ENCODE measurements at regions not wholly inside any gene's neighbourhood (a gene's known extent, or its start where the extent isn't known, plus 50 kb on each side); places are given as distances from the start of the nearest gene placed in this dataset.

DNA sequence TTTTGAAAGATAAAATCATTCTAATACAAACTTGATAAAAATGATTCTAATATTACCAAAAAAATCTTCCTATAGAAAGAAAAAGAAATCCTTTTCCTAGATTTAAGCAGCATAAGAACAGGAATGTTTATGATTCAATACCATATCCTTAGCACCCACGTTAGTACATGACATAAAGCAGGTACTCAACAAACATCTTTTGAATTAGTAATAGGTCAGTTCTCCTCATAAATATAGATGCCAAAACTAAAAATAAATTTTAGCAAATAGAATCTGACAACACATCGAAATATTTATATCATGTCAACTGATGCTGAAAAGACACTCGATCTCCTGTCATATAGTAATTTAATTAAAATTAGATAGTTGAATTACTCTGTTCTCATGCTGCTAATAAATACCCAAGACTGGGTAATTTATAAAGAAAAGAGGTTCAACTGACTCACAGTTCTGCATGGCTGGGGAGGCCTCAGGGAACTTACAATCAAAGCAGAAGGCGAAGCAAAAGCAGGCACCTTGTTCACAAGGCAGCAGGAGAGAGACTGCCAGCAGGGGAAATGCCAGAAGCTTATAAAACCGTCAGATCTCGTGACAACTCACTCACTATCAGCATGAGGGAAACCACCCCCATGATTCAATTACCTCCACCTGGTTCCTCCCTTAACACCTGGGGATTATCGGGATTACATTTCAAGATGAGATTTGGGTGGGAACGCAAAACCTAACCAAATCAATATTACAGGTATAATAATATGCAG lies 191.8 kb downstream of the HTR7 start:
- Mint-ChIP-seq H3K27ac (no peak overlapping the region), H3K36me3 (ENCODE audit: low read depth) (no peaks in the 10 kb centered on the region), H3K4me1 (no peaks in the 10 kb centered on the region), H3K27me3 (peaks cover 4% of the 10 kb centered on the region), H3K4me3 (no peak overlapping the region), H3K9me3 (no peaks in the 10 kb centered on the region)
- no peak for DNase-seq
- ATAC-seq = no peak

DNA sequence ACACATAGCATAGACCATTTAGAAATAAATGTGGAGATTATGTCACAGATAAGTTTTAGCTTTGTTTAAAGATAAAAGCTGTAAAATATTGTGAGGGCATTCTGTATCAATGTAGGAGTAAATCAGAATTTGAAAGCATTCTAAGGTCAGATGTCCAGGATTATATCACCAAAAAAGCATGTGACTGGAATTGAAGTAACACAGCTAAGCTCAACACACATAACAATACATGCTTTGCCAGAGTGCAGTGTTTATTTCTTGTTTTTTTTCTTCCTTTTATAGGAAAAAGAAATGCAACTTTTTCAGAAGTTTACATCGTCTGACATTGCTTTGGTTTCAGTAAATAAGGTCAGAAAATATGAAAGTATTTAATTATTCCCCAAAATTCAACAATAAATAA lies 183.4 kb downstream of the HTR7 start:
- Mint-ChIP-seq H3K9me3 (no peaks in the 10 kb centered on the region), H3K36me3 (ENCODE audit: low read depth) (no peaks in the 10 kb centered on the region), H3K27ac (no peak overlapping the region), H3K4me3 (no peak overlapping the region), H3K4me1 (no peaks in the 10 kb centered on the region), H3K27me3 (peaks cover 6% of the 10 kb centered on the region)
- DNase-seq (no peak), ATAC-seq (no peak)

DNA sequence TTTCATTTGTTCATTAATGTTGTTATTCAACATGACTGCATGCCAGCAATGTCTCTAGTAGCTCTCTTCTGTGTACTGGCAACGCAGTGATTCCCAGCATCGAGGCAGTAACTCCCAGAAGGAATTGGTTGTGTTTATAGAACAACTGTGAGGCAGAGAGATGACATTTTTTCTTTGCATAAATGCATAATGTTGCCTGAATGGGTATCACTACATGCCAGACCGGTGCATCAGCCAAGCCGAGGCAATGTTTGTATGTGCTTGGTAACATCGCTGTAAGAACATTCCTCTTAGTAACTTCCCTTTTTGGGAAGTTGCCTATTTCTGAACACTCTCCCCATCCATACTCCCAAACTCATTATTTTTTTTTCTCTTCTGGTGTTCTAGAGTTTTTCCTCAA lies 182.9 kb downstream of the HTR7 start:
- H3K27ac Mint-ChIP-seq = no peak overlapping the region
- H3K27me3 Mint-ChIP-seq = peaks cover 6% of the 10 kb centered on the region
- H3K9me3 Mint-ChIP-seq = no peaks in the 10 kb centered on the region
- no peaks in the 10 kb centered on the region for H3K36me3 Mint-ChIP-seq (ENCODE audit: low read depth)
- H3K4me3 Mint-ChIP-seq = no peak overlapping the region
- DNase-seq (no peak), ATAC-seq (no peak)
- H3K4me1 Mint-ChIP-seq = no peaks in the 10 kb centered on the region

DNA sequence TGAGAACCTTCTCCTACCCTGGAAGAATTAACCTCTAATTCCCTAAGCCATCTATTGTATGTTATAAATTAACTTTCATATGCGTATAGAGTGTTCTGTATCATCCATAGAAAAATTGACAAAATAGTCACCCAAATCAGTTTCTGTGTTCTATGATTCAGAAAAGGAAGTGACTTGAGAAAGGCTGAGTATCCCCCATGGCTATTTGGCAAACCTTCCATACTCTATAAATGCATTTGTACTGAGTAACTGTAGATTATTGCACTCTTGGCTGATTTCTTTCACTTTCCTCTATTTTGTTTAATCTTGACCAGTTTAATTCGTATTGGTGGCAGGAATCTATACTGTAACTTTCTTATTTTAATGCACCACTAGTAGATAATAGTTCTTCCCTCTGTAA lies 182.2 kb downstream of the HTR7 start:
- no peak for DNase-seq
- no peaks in the 10 kb centered on the region for H3K36me3 Mint-ChIP-seq (ENCODE audit: low read depth)
- no peak overlapping the region for H3K27ac Mint-ChIP-seq
- peaks cover 6% of the 10 kb centered on the region for H3K27me3 Mint-ChIP-seq
- ATAC-seq = no peak
- no peaks in the 10 kb centered on the region for H3K9me3 Mint-ChIP-seq
- no peaks in the 10 kb centered on the region for H3K4me1 Mint-ChIP-seq
- no peak overlapping the region for H3K4me3 Mint-ChIP-seq

Measured in activated naive CD8-positive, alpha-beta T cell treated with anti-CD3 and anti-CD28 coated beads, Interleukin-2, amount 50 U/mL, for 24 hours (primary cell).